ENCODE measurements at regions not wholly inside any gene's neighbourhood (a gene's known extent, or its start where the extent isn't known, plus 50 kb on each side); places are given as distances from the start of the nearest gene placed in this dataset.

DNA sequence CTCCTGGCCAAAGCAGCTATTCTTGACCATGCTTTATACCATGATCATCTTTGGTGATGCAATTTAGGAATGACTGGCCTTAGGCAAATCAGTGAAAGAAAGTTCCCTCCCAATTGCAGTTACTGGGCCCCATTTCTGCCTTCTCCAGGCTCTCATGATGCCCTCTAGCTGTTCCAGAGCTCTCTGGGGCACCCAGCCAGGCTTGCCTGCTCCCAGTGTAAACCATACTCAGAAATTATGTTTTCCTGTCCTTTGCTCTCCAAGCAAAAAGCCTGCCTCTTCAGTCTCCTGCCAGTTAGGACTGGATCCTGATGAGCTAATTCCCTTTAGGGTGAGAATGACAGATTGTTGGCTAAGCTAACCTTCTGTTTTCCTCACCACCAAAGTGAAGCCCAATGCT lies 85.3 kb upstream of the RBPJ start:
- no peaks in the 10 kb centered on the region for H3K4me1 ChIP-seq (ENCODE audit: control insufficient read depth, low read depth, low read length)
- H3K4me3 ChIP-seq (ENCODE audit: low read length) = no peak overlapping the region
- H3K36me3 ChIP-seq (ENCODE audit: control insufficient read depth, insufficient read depth, low read length) = no peaks in the 10 kb centered on the region
- no peak overlapping the region for H3K9ac ChIP-seq (ENCODE audit: low read length)
- H3K4ac ChIP-seq (ENCODE audit: low read depth, low read length) = no peak overlapping the region
- H3K18ac ChIP-seq (ENCODE audit: low read length) = no peak overlapping the region
- no peak overlapping the region for H3K56ac ChIP-seq (ENCODE audit: low read length)
- no peaks in the 10 kb centered on the region for H3K79me2 ChIP-seq (ENCODE audit: control insufficient read depth, insufficient read depth, low read length)
- no peak overlapping the region for H2BK5ac ChIP-seq (ENCODE audit: low read length)
- no peak overlapping the region for H2BK15ac ChIP-seq (replicated peaks; ENCODE audit: low read depth)
- DNase-seq = peak; percentile 16
- no peak overlapping the region for H4K5ac ChIP-seq (ENCODE audit: low read length)
- no peaks in the 10 kb centered on the region for H3K27me3 ChIP-seq (ENCODE audit: insufficient read depth, low read length, poor library complexity)
- H3K27ac ChIP-seq (ENCODE audit: low read depth, low read length) = no peak overlapping the region
- H3K23ac ChIP-seq (ENCODE audit: low read length) = no peak overlapping the region
- H2AK5ac ChIP-seq (ENCODE audit: low read length) = no peak overlapping the region
- no peak overlapping the region for H4K8ac ChIP-seq (ENCODE audit: low read depth, low read length)
- H3K79me1 ChIP-seq (ENCODE audit: low read length) = no peaks in the 10 kb centered on the region
- no peak overlapping the region for H2BK120ac ChIP-seq (ENCODE audit: low read depth, low read length)
- H3K4me2 ChIP-seq (ENCODE audit: low read length) = no peak overlapping the region

DNA sequence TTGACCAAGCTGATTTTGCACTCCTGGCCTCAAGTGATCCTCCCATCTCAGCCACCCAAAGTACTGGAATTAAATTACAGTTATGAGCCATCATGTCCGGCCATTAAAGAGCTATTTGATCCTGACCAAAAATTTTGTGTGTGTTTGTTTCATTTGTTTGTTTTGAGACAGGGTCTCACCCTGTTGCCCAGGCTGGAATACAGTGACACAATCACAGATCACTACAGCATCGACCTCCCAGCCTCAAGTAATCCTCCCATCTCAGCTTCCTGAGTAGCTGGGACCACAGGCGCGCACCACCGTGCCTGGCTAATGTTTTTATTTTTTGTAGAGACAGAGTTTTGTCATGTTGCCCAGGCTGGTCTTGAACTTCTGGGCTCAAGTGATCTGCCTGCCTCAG lies 82.9 kb upstream of the RBPJ start:
- no peaks in the 10 kb centered on the region for H3K4me1 ChIP-seq (ENCODE audit: control insufficient read depth, low read depth, low read length)
- H3K36me3 ChIP-seq (ENCODE audit: control insufficient read depth, insufficient read depth, low read length) = no peaks in the 10 kb centered on the region
- no peak overlapping the region for H3K4ac ChIP-seq (ENCODE audit: low read depth, low read length)
- no peak overlapping the region for H4K5ac ChIP-seq (ENCODE audit: low read length)
- H4K8ac ChIP-seq (ENCODE audit: low read depth, low read length) = no peak overlapping the region
- no peak overlapping the region for H3K23ac ChIP-seq (ENCODE audit: low read length)
- no peak overlapping the region for H3K27ac ChIP-seq (ENCODE audit: low read depth, low read length)
- no CpG with 5 or more reads among the region's 5 CpGs for WGBS (ENCODE audit: extremely low coverage, insufficient coverage, low lambda C conversion rate)
- DNase-seq = no peak
- H3K27me3 ChIP-seq (ENCODE audit: insufficient read depth, low read length, poor library complexity) = no peaks in the 10 kb centered on the region
- H3K4me2 ChIP-seq (ENCODE audit: low read length) = no peak overlapping the region
- no peak overlapping the region for H3K56ac ChIP-seq (ENCODE audit: low read length)
- H2BK120ac ChIP-seq (ENCODE audit: low read depth, low read length) = no peak overlapping the region
- no peak overlapping the region for H2AK5ac ChIP-seq (ENCODE audit: low read length)
- no peak overlapping the region for H2BK15ac ChIP-seq (replicated peaks; ENCODE audit: low read depth)
- H3K9ac ChIP-seq (ENCODE audit: low read length) = no peak overlapping the region
- no peak overlapping the region for H3K4me3 ChIP-seq (ENCODE audit: low read length)
- H3K18ac ChIP-seq (ENCODE audit: low read length) = no peak overlapping the region
- no peak overlapping the region for H2BK5ac ChIP-seq (ENCODE audit: low read length)
- H3K79me2 ChIP-seq (ENCODE audit: control insufficient read depth, insufficient read depth, low read length) = no peaks in the 10 kb centered on the region
- H3K79me1 ChIP-seq (ENCODE audit: low read length) = no peaks in the 10 kb centered on the region

- Histone ChIP-seq H3K56ac (ENCODE audit: low read length) (peak overlapping the region; percentile 30), H2BK5ac (ENCODE audit: low read length) (no peak overlapping the region), H3K23ac (ENCODE audit: low read length) (no peak overlapping the region), H3K27me3 (ENCODE audit: insufficient read depth, low read length, poor library complexity) (no peaks in the 10 kb centered on the region), H4K8ac (ENCODE audit: low read depth, low read length) (no peak overlapping the region), H3K4me2 (ENCODE audit: low read length) (no peak overlapping the region), H3K9ac (ENCODE audit: low read length) (no peak overlapping the region), H3K4me3 (ENCODE audit: low read length) (no peak overlapping the region), H2BK120ac (ENCODE audit: low read depth, low read length) (no peak overlapping the region), H3K79me2 (ENCODE audit: control insufficient read depth, insufficient read depth, low read length) (no peaks in the 10 kb centered on the region), H3K79me1 (ENCODE audit: low read length) (no peaks in the 10 kb centered on the region), H3K18ac (ENCODE audit: low read length) (no peak overlapping the region), H2BK15ac (replicated peaks; ENCODE audit: low read depth) (no peak overlapping the region), H3K4me1 (ENCODE audit: control insufficient read depth, low read depth, low read length) (no peaks in the 10 kb centered on the region), H3K27ac (ENCODE audit: low read depth, low read length) (no peak overlapping the region), H3K4ac (ENCODE audit: low read depth, low read length) (no peak overlapping the region), H4K5ac (ENCODE audit: low read length) (no peak overlapping the region), H2AK5ac (ENCODE audit: low read length) (no peak overlapping the region), H3K36me3 (ENCODE audit: control insufficient read depth, insufficient read depth, low read length) (no peaks in the 10 kb centered on the region)
- no CpG with 5 or more reads among the region's 4 CpGs for WGBS (ENCODE audit: extremely low coverage, insufficient coverage, low lambda C conversion rate)
- DNase-seq = no peak
Measured at GRCh38 chr4:26238426-26238777, 82.4 kb upstream of the RBPJ start.

GRCh38 chr4:26238778-26239679 lies 81.8 kb upstream of the RBPJ start:
- Histone ChIP-seq H3K4ac (ENCODE audit: low read depth, low read length) (no peak overlapping the region), H3K56ac (ENCODE audit: low read length) (peak overlapping the region; percentile 30), H4K5ac (ENCODE audit: low read length) (no peak overlapping the region), H3K9ac (ENCODE audit: low read length) (no peak overlapping the region), H4K8ac (ENCODE audit: low read depth, low read length) (no peak overlapping the region), H3K27me3 (ENCODE audit: insufficient read depth, low read length, poor library complexity) (no peaks in the 10 kb centered on the region), H3K4me3 (ENCODE audit: low read length) (no peak overlapping the region), H2BK5ac (ENCODE audit: low read length) (no peak overlapping the region), H3K27ac (ENCODE audit: low read depth, low read length) (no peak overlapping the region), H2BK15ac (replicated peaks; ENCODE audit: low read depth) (no peak overlapping the region), H3K23ac (ENCODE audit: low read length) (no peak overlapping the region), H3K79me1 (ENCODE audit: low read length) (no peaks in the 10 kb centered on the region), H3K4me1 (ENCODE audit: control insufficient read depth, low read depth, low read length) (no peaks in the 10 kb centered on the region), H3K18ac (ENCODE audit: low read length) (no peak overlapping the region), H3K4me2 (ENCODE audit: low read length) (no peak overlapping the region), H3K36me3 (ENCODE audit: control insufficient read depth, insufficient read depth, low read length) (no peaks in the 10 kb centered on the region), H2BK120ac (ENCODE audit: low read depth, low read length) (no peak overlapping the region), H2AK5ac (ENCODE audit: low read length) (no peak overlapping the region), H3K79me2 (ENCODE audit: control insufficient read depth, insufficient read depth, low read length) (no peaks in the 10 kb centered on the region)
- DNase-seq = peak; percentile 16
- WGBS (ENCODE audit: extremely low coverage, insufficient coverage, low lambda C conversion rate) = no CpG with 5 or more reads among the region's 12 CpGs

DNA sequence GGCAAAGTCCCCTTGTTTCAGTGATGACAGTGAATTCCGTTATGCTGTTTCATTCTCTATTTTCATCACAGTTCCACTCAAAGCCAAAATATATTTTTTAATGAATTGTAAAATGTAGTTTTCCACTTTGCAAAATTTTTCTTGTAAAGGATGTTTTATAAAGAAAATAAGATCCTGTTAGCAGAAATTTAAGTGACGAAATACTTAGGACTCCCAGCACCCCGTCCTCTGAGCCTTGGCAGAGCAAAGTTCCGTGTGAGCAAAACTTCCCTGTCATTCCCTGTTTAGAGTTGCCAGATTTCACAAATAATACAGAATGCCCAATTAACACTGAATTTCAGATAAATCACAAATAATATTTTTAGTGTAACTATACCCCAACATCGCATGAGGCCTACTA lies 81.0 kb upstream of the RBPJ start:
- Histone ChIP-seq H3K79me2 (ENCODE audit: control insufficient read depth, insufficient read depth, low read length) (no peaks in the 10 kb centered on the region), H3K23ac (ENCODE audit: low read length) (no peak overlapping the region), H3K9ac (ENCODE audit: low read length) (no peak overlapping the region), H2AK5ac (ENCODE audit: low read length) (no peak overlapping the region), H3K36me3 (ENCODE audit: control insufficient read depth, insufficient read depth, low read length) (no peaks in the 10 kb centered on the region), H3K56ac (ENCODE audit: low read length) (no peak overlapping the region), H2BK120ac (ENCODE audit: low read depth, low read length) (no peak overlapping the region), H3K27me3 (ENCODE audit: insufficient read depth, low read length, poor library complexity) (no peaks in the 10 kb centered on the region), H2BK15ac (replicated peaks; ENCODE audit: low read depth) (no peak overlapping the region), H3K4me3 (ENCODE audit: low read length) (no peak overlapping the region), H3K27ac (ENCODE audit: low read depth, low read length) (no peak overlapping the region), H3K4ac (ENCODE audit: low read depth, low read length) (no peak overlapping the region), H3K4me1 (ENCODE audit: control insufficient read depth, low read depth, low read length) (no peaks in the 10 kb centered on the region), H4K5ac (ENCODE audit: low read length) (no peak overlapping the region), H3K79me1 (ENCODE audit: low read length) (no peaks in the 10 kb centered on the region), H2BK5ac (ENCODE audit: low read length) (no peak overlapping the region), H4K8ac (ENCODE audit: low read depth, low read length) (no peak overlapping the region), H3K18ac (ENCODE audit: low read length) (no peak overlapping the region), H3K4me2 (ENCODE audit: low read length) (no peak overlapping the region)
- WGBS (ENCODE audit: extremely low coverage, insufficient coverage, low lambda C conversion rate) = no CpG with 5 or more reads among the region's 5 CpGs
- no peak for DNase-seq

DNA sequence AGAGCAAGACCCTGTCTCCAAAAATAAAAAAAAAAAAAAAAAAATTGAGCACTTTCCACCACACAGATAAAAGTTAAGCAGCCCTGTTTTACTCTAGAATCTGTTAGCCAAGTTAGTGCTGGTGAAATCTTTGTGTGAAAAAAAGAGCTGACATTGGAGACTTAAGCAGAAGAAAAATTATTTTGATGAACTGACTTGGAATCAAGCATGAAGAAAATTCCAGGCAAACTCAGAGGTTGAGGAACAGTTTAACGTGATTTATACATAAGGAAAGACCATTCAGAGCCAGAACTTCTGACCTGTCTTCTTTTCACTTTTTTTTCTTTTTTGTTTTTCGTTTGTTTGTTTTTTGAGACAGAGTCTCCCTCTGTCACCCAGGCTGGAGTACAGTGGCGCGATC lies 79.6 kb upstream of the RBPJ start:
- Histone ChIP-seq H3K4me1 (ENCODE audit: control insufficient read depth, low read depth, low read length) (no peaks in the 10 kb centered on the region), H3K56ac (ENCODE audit: low read length) (no peak overlapping the region), H2BK5ac (ENCODE audit: low read length) (no peak overlapping the region), H3K23ac (ENCODE audit: low read length) (no peak overlapping the region), H3K27ac (ENCODE audit: low read depth, low read length) (no peak overlapping the region), H2BK120ac (ENCODE audit: low read depth, low read length) (no peak overlapping the region), H3K9ac (ENCODE audit: low read length) (no peak overlapping the region), H3K4me3 (ENCODE audit: low read length) (no peak overlapping the region), H3K4ac (ENCODE audit: low read depth, low read length) (no peak overlapping the region), H3K79me1 (ENCODE audit: low read length) (no peaks in the 10 kb centered on the region), H2BK15ac (replicated peaks; ENCODE audit: low read depth) (no peak overlapping the region), H3K36me3 (ENCODE audit: control insufficient read depth, insufficient read depth, low read length) (no peaks in the 10 kb centered on the region), H3K4me2 (ENCODE audit: low read length) (no peak overlapping the region), H3K79me2 (ENCODE audit: control insufficient read depth, insufficient read depth, low read length) (no peaks in the 10 kb centered on the region), H3K27me3 (ENCODE audit: insufficient read depth, low read length, poor library complexity) (no peaks in the 10 kb centered on the region), H4K5ac (ENCODE audit: low read length) (no peak overlapping the region), H3K18ac (ENCODE audit: low read length) (no peak overlapping the region), H2AK5ac (ENCODE audit: low read length) (no peak overlapping the region), H4K8ac (ENCODE audit: low read depth, low read length) (no peak overlapping the region)
- no CpG with 5 or more reads among the region's 4 CpGs for WGBS (ENCODE audit: extremely low coverage, insufficient coverage, low lambda C conversion rate)
- DNase-seq = no peak

Measured in mesendoderm (in vitro differentiated cells).